ENCODE measurements at regions not wholly inside any gene's neighbourhood (a gene's known extent, or its start where the extent isn't known, plus 50 kb on each side); places are given as distances from the start of the nearest gene placed in this dataset.

DNA sequence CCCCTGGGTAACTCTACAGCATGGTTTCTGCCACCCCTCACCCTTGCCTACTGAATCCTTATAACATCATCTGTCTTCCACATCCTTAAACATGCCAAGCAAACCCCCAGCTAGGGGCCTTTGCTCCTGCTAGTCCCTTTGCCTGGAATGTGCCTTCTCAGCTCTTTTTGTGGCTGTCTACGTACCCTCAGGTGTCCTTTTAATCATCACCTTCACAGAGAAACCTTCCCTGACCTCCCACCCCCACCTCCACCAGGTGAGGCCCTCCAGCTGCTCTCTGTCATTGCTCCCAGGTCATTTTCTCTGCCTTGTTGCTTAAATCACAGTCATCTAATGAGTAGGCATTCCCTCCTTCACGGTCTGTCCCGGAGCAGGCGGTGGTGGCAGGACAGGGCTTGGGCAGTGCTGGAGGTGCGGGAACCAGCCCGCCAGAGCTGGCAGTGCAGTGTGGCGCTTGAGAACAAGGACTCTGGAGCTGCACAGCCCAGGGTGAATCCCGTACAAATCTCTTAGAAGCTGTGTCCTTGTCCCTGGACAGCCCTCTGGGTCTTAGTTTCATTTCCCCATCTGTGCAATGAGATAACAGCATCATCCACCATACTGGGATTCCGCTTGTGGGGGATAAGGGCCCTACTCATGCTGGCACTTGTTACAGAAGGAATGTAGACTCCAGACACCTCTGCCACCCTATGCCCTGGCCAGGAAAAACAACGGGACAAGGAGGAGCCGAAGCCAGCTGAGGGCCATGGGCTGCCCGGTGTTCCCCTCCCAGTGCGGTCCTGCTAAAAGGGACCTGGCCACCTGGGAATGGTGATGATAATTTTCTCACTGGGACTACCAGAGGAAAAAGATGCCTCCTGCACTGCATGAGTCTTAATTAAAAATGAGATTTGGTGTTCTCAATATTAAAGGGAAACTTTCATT, 52.1 kb upstream of the IQSEC1 start:
- H3K4me3 ChIP-seq (ENCODE audit: low read length in 2 of 2): no peak overlapping the region
- H4K8ac ChIP-seq (ENCODE audit: low read depth, low read length): no peak overlapping the region
- no peak overlapping the region for H4K91ac ChIP-seq (ENCODE audit: low read depth, low read length, poor library complexity)
- no peak overlapping the region for H3K18ac ChIP-seq (ENCODE audit: low read length)
- no CpG with 5 or more reads among the region's 13 CpGs for WGBS, 2 donors (ENCODE audit: extremely low coverage in 2 of 2, insufficient read length in 2 of 2, insufficient replicate concordance in 1 of 2)
- H3K27me3 ChIP-seq (ENCODE audit: control insufficient read depth in 3 of 3, insufficient read depth in 3 of 3, low read depth in 1 of 3, low read length in 3 of 3): peaks cover 0 to 5% (median 0%) of the 10 kb centered on the region in 3 experiments
- H2AFZ ChIP-seq (ENCODE audit: low read length): no peak overlapping the region
- H3K9me3 ChIP-seq (replicated peaks in 1 of 2; ENCODE audit: control insufficient read depth in 2 of 2, insufficient read depth in 1 of 2, low read depth in 1 of 2, low read length in 2 of 2): no peaks in the 10 kb centered on the region
- no peak overlapping the region for H2BK15ac ChIP-seq (ENCODE audit: low read length)
- no peak for DNase-seq (ENCODE audit: low spot score)
- H3K4me2 ChIP-seq (ENCODE audit: insufficient read depth, low read length, poor library complexity, severe bottlenecking): no peak overlapping the region
- H3K9ac ChIP-seq (ENCODE audit: low read depth, low read length, poor library complexity): no peak overlapping the region
- peaks cover 1% of the 10 kb centered on the region for H3K79me1 ChIP-seq (ENCODE audit: low read depth, low read length)
- no peak overlapping the region for H2BK5ac ChIP-seq (ENCODE audit: low read length)
- no peak overlapping the region for H2AK5ac ChIP-seq (ENCODE audit: low read depth, low read length)
- H3K23ac ChIP-seq (ENCODE audit: low read depth, low read length, poor library complexity): no peak overlapping the region
- H2BK120ac ChIP-seq (ENCODE audit: low read depth, low read length): no peak overlapping the region
- H3K4ac ChIP-seq (ENCODE audit: low read length): no peak overlapping the region
- no peak overlapping the region for H3K27ac ChIP-seq (replicated peaks; ENCODE audit: low read length)
- H2BK12ac ChIP-seq (ENCODE audit: low read length): no peak overlapping the region
- H3K14ac ChIP-seq (ENCODE audit: low read length): no peak overlapping the region
- H3K36me3 ChIP-seq (replicated peaks in 1 of 2; ENCODE audit: control insufficient read depth in 2 of 2, insufficient read depth in 2 of 2, low read length in 2 of 2): no peaks in the 10 kb centered on the region
- no peaks in the 10 kb centered on the region for H3K4me1 ChIP-seq (ENCODE audit: control insufficient read depth in 2 of 2, insufficient read depth in 1 of 2, low read depth in 1 of 2, low read length in 2 of 2)

DNA sequence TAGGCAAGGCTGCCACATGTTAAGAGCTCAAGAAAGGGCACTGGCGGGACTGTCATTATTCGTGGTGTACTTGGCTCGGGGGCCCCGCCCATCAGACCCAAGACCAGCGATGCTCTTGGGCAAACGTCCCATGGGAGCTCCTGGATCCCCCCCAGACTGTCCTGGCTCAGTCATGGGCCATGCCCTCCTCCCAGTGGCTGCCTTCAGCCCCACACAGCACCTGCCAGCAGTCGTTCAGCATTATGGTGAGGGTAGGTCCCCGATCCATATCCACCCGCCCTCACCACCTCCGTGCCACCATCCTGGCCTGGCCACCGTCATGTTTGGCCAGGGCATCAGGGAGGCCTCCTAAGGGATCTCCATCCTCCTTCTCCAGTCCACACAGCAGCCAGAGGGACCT, 51.4 kb upstream of the IQSEC1 start:
- H2BK12ac ChIP-seq (ENCODE audit: low read length): no peak overlapping the region
- peaks cover 0 to 2% of the 10 kb centered on the region in 2 donors for H3K4me1 ChIP-seq (ENCODE audit: control insufficient read depth in 2 of 2, insufficient read depth in 1 of 2, low read depth in 1 of 2, low read length in 2 of 2)
- no peak overlapping the region for H4K8ac ChIP-seq (ENCODE audit: low read depth, low read length)
- H3K9ac ChIP-seq (ENCODE audit: low read depth, low read length, poor library complexity): no peak overlapping the region
- WGBS, 2 donors (ENCODE audit: extremely low coverage in 2 of 2, insufficient read length in 2 of 2, insufficient replicate concordance in 1 of 2): no CpG with 5 or more reads among the region's 11 CpGs
- DNase-seq (ENCODE audit: low spot score): no peak
- H3K27ac ChIP-seq (replicated peaks; ENCODE audit: low read length): no peak overlapping the region
- no peak overlapping the region for H2BK120ac ChIP-seq (ENCODE audit: low read depth, low read length)
- H3K4me3 ChIP-seq (ENCODE audit: low read length in 2 of 2): no peak overlapping the region
- no peak overlapping the region for H3K18ac ChIP-seq (ENCODE audit: low read length)
- no peak overlapping the region for H3K4ac ChIP-seq (ENCODE audit: low read length)
- no peak overlapping the region for H3K23ac ChIP-seq (ENCODE audit: low read depth, low read length, poor library complexity)
- no peak overlapping the region for H2BK15ac ChIP-seq (ENCODE audit: low read length)
- H2AK5ac ChIP-seq (ENCODE audit: low read depth, low read length): no peak overlapping the region
- H3K36me3 ChIP-seq (replicated peaks in 1 of 2; ENCODE audit: control insufficient read depth in 2 of 2, insufficient read depth in 2 of 2, low read length in 2 of 2): no peaks in the 10 kb centered on the region
- no peak overlapping the region for H4K91ac ChIP-seq (ENCODE audit: low read depth, low read length, poor library complexity)
- H2AFZ ChIP-seq (ENCODE audit: low read length): no peak overlapping the region
- H3K4me2 ChIP-seq (ENCODE audit: insufficient read depth, low read length, poor library complexity, severe bottlenecking): no peak overlapping the region
- no peak overlapping the region for H3K14ac ChIP-seq (ENCODE audit: low read length)
- peaks cover 1% of the 10 kb centered on the region for H3K79me1 ChIP-seq (ENCODE audit: low read depth, low read length)
- H3K9me3 ChIP-seq (replicated peaks in 1 of 2; ENCODE audit: control insufficient read depth in 2 of 2, insufficient read depth in 1 of 2, low read depth in 1 of 2, low read length in 2 of 2): no peaks in the 10 kb centered on the region
- peaks cover 0 to 10% (median 0%) of the 10 kb centered on the region in 3 experiments for H3K27me3 ChIP-seq (ENCODE audit: control insufficient read depth in 3 of 3, insufficient read depth in 3 of 3, low read depth in 1 of 3, low read length in 3 of 3)
- peak overlapping the region; percentile 17 for H2BK5ac ChIP-seq (ENCODE audit: low read length)

DNA sequence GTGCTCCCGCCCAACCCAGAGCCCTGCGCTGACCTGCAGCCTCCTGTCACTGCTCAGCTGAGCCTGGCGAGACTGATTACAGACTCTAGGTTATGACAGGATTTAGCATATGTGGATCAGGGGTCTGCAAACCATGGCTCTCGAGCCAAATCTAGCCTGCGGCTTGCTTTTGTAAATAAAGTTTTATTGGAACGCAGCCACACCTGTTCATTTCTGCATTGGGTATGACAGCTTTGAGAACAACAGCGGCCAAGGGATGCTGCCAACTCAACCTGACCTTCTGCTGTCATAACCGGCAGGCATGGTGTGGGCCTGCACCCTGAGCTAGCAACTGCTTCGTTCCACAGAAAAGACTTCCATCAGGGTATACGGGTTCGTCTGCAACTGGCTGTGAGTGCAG, 50.5 kb upstream of the IQSEC1 start:
- Histone ChIP-seq H3K4ac (ENCODE audit: low read length) (no peak overlapping the region), H3K4me3 (ENCODE audit: low read length in 2 of 2) (no peak overlapping the region), H3K23ac (ENCODE audit: low read depth, low read length, poor library complexity) (no peak overlapping the region), H3K18ac (ENCODE audit: low read length) (no peak overlapping the region), H4K91ac (ENCODE audit: low read depth, low read length, poor library complexity) (no peak overlapping the region), H4K8ac (ENCODE audit: low read depth, low read length) (no peak overlapping the region), H3K79me1 (ENCODE audit: low read depth, low read length) (peaks cover 1% of the 10 kb centered on the region), H3K4me2 (ENCODE audit: insufficient read depth, low read length, poor library complexity, severe bottlenecking) (no peak overlapping the region), H3K9me3 (replicated peaks in 1 of 2; ENCODE audit: control insufficient read depth in 2 of 2, insufficient read depth in 1 of 2, low read depth in 1 of 2, low read length in 2 of 2) (no peaks in the 10 kb centered on the region), H2BK15ac (ENCODE audit: low read length) (no peak overlapping the region), H3K27ac (replicated peaks; ENCODE audit: low read length) (no peak overlapping the region), H2AK5ac (ENCODE audit: low read depth, low read length) (no peak overlapping the region), H2BK5ac (ENCODE audit: low read length) (no peak overlapping the region), H3K14ac (ENCODE audit: low read length) (no peak overlapping the region), H2BK120ac (ENCODE audit: low read depth, low read length) (no peak overlapping the region), H3K27me3 (ENCODE audit: control insufficient read depth in 3 of 3, insufficient read depth in 3 of 3, low read depth in 1 of 3, low read length in 3 of 3) (peaks cover 0 to 12% (median 0%) of the 10 kb centered on the region in 3 experiments), H2AFZ (ENCODE audit: low read length) (no peak overlapping the region), H3K36me3 (replicated peaks in 1 of 2; ENCODE audit: control insufficient read depth in 2 of 2, insufficient read depth in 2 of 2, low read length in 2 of 2) (no peaks in the 10 kb centered on the region), H3K4me1 (ENCODE audit: control insufficient read depth in 2 of 2, insufficient read depth in 1 of 2, low read depth in 1 of 2, low read length in 2 of 2) (peaks cover 0 to 2% of the 10 kb centered on the region in 2 donors), H2BK12ac (ENCODE audit: low read length) (no peak overlapping the region), H3K9ac (ENCODE audit: low read depth, low read length, poor library complexity) (no peak overlapping the region)
- DNase-seq (ENCODE audit: low spot score): no peak
- no CpG with 5 or more reads among the region's 11 CpGs for WGBS, 2 donors (ENCODE audit: extremely low coverage in 2 of 2, insufficient read length in 2 of 2, insufficient replicate concordance in 1 of 2)

DNA sequence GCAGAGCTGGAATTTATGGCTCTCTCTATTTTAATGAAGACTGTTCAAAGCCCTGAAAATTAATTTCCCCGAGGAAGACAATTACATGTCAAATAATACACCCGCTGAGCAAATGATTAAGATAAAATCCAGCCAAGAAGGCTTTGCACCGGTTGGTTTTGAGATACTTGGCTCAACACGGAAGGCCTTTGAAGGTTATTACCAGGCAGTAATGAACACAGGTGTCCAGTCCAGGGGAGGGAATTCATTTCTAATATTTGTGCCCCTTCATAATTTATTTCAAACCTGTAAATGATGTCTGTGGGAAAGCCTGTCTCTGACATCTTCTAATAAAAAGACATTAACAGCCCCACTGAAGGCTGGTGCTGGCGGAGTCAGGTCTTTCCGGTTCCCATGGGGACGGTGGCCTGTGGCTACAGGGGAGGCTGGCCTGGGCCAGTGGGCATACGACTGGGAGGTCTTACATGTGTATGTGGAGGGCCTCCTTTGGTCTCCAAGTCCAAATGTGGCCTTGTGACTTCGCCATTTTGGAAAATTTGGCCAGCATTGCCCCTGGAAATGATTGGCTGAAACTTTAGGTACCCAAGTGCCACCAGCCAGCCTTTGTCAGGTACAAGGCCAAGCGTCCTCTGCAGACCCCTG, 49.9 kb upstream of the IQSEC1 start:
- H3K9ac ChIP-seq (ENCODE audit: low read depth, low read length, poor library complexity): no peak overlapping the region
- H2BK15ac ChIP-seq (ENCODE audit: low read length): no peak overlapping the region
- peaks cover 0 to 12% (median 0%) of the 10 kb centered on the region in 3 experiments for H3K27me3 ChIP-seq (ENCODE audit: control insufficient read depth in 3 of 3, insufficient read depth in 3 of 3, low read depth in 1 of 3, low read length in 3 of 3)
- no peak overlapping the region for H3K27ac ChIP-seq (replicated peaks; ENCODE audit: low read length)
- H3K23ac ChIP-seq (ENCODE audit: low read depth, low read length, poor library complexity): peak overlapping the region; percentile 76
- no peak overlapping the region for H2AFZ ChIP-seq (ENCODE audit: low read length)
- no peak overlapping the region for H3K4me3 ChIP-seq (ENCODE audit: low read length in 2 of 2)
- no peak overlapping the region for H3K14ac ChIP-seq (ENCODE audit: low read length)
- H3K36me3 ChIP-seq (replicated peaks in 1 of 2; ENCODE audit: control insufficient read depth in 2 of 2, insufficient read depth in 2 of 2, low read length in 2 of 2): no peaks in the 10 kb centered on the region
- WGBS, 2 donors (ENCODE audit: extremely low coverage in 2 of 2, insufficient read length in 2 of 2, insufficient replicate concordance in 1 of 2): no CpG with 5 or more reads among the region's 10 CpGs
- no peak overlapping the region for H2BK12ac ChIP-seq (ENCODE audit: low read length)
- peaks cover 1% of the 10 kb centered on the region for H3K79me1 ChIP-seq (ENCODE audit: low read depth, low read length)
- no peak overlapping the region for H2AK5ac ChIP-seq (ENCODE audit: low read depth, low read length)
- H4K91ac ChIP-seq (ENCODE audit: low read depth, low read length, poor library complexity): no peak overlapping the region
- no peaks in the 10 kb centered on the region for H3K9me3 ChIP-seq (replicated peaks in 1 of 2; ENCODE audit: control insufficient read depth in 2 of 2, insufficient read depth in 1 of 2, low read depth in 1 of 2, low read length in 2 of 2)
- H3K4ac ChIP-seq (ENCODE audit: low read length): no peak overlapping the region
- peaks cover 0 to 2% of the 10 kb centered on the region in 2 donors for H3K4me1 ChIP-seq (ENCODE audit: control insufficient read depth in 2 of 2, insufficient read depth in 1 of 2, low read depth in 1 of 2, low read length in 2 of 2)
- H2BK120ac ChIP-seq (ENCODE audit: low read depth, low read length): no peak overlapping the region
- no peak overlapping the region for H3K18ac ChIP-seq (ENCODE audit: low read length)
- no peak for DNase-seq (ENCODE audit: low spot score)
- H2BK5ac ChIP-seq (ENCODE audit: low read length): no peak overlapping the region
- H4K8ac ChIP-seq (ENCODE audit: low read depth, low read length): no peak overlapping the region
- no peak overlapping the region for H3K4me2 ChIP-seq (ENCODE audit: insufficient read depth, low read length, poor library complexity, severe bottlenecking)
